AG04450 (cell line): ENCODE measurements at regions not wholly inside any gene's neighbourhood (a gene's known extent, or its start where the extent isn't known, plus 50 kb on each side); places are given as distances from the start of the nearest gene placed in this dataset.
"Not testable (repeated sequence)": the region's sequence is repeated elsewhere in the genome, so short reads cannot be mapped to it uniquely, and the experiment has no call there.

ENCODE experiments used
- CTCF ChIA-PET: fragments of 300-600, 350-600 bp; formaldehyde crosslinking; extraction: SDS; loops from one replicate; lab custom pipeline; 2022; ENCODE audit warnings: antibody characterized with exemption, inconsistent platforms; lab: Charles Lee
- POLR2A ChIA-PET: fragments of 350-600 bp; formaldehyde crosslinking; extraction: SDS; loops from one replicate; lab custom pipeline; 2021; ENCODE audit warnings: antibody characterized with exemption, inconsistent platforms; lab: Yijun Ruan, JAX
- DNase-seq: peaks from one replicate; pipeline ENCODE4 v3.0.0-alpha.2; 2011; ENCODE audit warnings: low read depth, low spot score
- H3K27ac ChIP-seq: one replicate; pipeline ENCODE4 v1.5.1; 2012; ENCODE audit warnings: low read depth, low read length, control low read depth
- H3K27me3 ChIP-seq: one replicate; pipeline ENCODE4 v1.6.0; 2012; ENCODE audit warnings: low read length; ENCODE audit not compliant: control insufficient read depth, insufficient read depth
- H3K4me3 ChIP-seq: 2 replicates; pipeline ENCODE4 v1.5.1; 2011; ENCODE audit warnings: mild to moderate bottlenecking, low read depth, low read length, control low read depth
- H3K9me3 ChIP-seq: 2 replicates; pipeline ENCODE4 v1.5.1; 2012; ENCODE audit warnings: low read length; ENCODE audit not compliant: control insufficient read depth, insufficient read depth
- TF ChIP-seq, protein P1 (sequence below): IDR thresholded peaks from 2 replicates; pipeline ENCODE4 v1.5.1; 2011; ENCODE audit warnings: low read depth, low read length, control low read depth, inconsistent platforms

DNA sequence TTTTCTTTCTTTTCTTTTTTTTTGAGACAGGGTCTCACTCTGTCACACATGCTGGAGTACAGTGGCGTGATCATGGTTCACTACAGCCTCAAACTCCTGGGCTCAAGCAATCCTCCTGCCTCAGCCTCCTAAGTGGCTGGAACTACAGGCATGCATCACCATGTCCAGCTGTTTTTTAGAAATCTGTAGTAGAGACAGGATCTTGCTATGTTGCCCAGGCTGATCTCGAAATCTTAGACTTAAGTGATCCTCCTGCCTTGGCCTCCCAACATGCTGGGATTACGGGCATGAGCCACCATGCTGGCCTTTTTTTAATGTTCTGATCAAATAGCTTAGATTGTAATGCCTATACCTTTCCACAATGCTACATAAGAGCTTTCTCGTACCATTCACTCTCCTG lies 107.0 kb upstream of the KCTD7 start:
- CTCF ChIA-PET = interaction anchor here (1.1 kb wide), 1 partner anchor 36 kb away, joined by 3 read pairs; no protein-coding TSS in a partner anchor
- no peak overlapping the region for H3K27ac ChIP-seq
- POLR2A ChIA-PET = no interaction called here
- no peaks in the 10 kb centered on the region for H3K27me3 ChIP-seq
- H3K4me3 ChIP-seq = no peak overlapping the region
- no peaks in the 10 kb centered on the region for H3K9me3 ChIP-seq
- no peak for DNase-seq
- TF ChIP-seq, protein P1, sequence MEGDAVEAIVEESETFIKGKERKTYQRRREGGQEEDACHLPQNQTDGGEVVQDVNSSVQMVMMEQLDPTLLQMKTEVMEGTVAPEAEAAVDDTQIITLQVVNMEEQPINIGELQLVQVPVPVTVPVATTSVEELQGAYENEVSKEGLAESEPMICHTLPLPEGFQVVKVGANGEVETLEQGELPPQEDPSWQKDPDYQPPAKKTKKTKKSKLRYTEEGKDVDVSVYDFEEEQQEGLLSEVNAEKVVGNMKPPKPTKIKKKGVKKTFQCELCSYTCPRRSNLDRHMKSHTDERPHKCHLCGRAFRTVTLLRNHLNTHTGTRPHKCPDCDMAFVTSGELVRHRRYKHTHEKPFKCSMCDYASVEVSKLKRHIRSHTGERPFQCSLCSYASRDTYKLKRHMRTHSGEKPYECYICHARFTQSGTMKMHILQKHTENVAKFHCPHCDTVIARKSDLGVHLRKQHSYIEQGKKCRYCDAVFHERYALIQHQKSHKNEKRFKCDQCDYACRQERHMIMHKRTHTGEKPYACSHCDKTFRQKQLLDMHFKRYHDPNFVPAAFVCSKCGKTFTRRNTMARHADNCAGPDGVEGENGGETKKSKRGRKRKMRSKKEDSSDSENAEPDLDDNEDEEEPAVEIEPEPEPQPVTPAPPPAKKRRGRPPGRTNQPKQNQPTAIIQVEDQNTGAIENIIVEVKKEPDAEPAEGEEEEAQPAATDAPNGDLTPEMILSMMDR = no peak

DNA sequence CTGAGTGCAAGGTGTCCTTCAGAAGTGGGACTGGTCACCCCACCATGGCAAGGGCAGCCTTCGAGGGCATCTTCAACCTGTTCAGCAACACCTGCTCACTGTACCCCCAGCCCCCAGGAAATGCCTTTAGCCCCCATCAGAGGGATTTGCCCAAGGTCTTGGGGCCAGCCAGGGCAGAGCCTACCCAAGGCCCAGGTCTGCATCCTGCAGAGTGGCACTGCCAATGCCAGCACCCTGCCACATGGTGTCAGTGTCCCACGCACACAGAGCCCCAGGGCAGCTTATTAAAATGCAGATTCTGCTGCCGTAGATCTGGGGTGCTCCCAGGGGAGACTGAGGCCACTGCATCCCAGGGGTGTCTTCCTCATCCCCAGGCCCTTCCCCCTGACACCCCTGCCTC lies 106.2 kb upstream of the KCTD7 start:
- DNase-seq = no peak
- POLR2A ChIA-PET = no interaction called here

DNA sequence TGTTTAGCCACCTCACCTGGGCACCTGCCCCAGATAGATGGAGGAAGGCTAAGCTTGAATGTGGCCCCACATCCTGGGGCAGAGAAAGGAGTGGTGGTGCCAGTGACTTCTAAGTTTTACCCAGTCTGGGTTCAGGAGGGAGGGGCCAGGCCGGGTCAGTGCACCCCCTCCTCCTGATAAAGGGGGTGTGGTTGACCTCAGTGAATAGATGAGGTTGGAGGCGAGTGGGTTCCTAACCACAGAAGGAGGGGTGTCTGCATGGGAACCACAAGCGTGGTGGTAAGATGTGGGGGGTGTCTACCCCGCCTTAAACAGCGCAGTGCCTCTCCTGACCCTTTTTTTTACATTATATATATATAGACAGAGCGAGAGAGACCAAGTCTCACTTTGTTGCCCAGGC lies 105.3 kb upstream of the KCTD7 start:
- CTCF ChIA-PET = no interaction called here
- POLR2A ChIA-PET = no interaction called here
- Histone ChIP-seq H3K9me3 (no peaks in the 10 kb centered on the region), H3K27me3 (no peaks in the 10 kb centered on the region), H3K4me3 (no peak overlapping the region), H3K27ac (no peak overlapping the region)
- TF ChIP-seq, protein P1 = no peak
- no peak for DNase-seq

More for the DNA sequence above, 106.2 kb upstream of the KCTD7 start:
- Histone ChIP-seq H3K9me3 (no peaks in the 10 kb centered on the region), H3K27me3 (no peaks in the 10 kb centered on the region), H3K27ac (no peak overlapping the region), H3K4me3 (no peak overlapping the region)
- CTCF ChIA-PET = interaction anchor here (0.6 kb wide), 1 partner anchor 300 kb away, joined by 3 read pairs; no protein-coding TSS in a partner anchor
- TF ChIP-seq, protein P1 = peak; percentile 21; the same call in 1 of the 2 replicates

DNA sequence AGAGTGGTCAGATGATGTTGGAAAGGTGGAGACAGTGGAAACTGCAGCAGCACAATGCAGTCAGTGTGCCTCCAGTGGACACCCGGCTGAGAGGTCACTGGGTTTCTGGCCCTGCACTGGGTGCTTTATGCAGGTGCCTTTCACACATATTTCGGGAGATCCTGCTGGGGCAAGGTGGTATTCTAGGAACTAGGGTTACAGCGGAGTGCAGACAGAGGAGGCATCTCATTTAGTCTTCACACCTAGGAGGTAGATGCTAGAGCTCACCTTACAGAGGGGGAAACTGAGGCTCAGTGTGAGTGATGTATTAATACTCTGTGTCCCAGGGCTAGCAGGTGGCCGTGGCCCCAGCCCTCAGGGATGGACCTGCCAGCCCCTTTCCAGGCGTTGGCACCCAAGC lies 103.9 kb upstream of the KCTD7 start:
- no peak overlapping the region for H3K27ac ChIP-seq
- no peak overlapping the region for H3K4me3 ChIP-seq
- DNase-seq = no peak
- CTCF ChIA-PET = no interaction called here
- H3K9me3 ChIP-seq = no peaks in the 10 kb centered on the region
- POLR2A ChIA-PET = no interaction called here
- TF ChIP-seq, protein P1 = no peak
- no peaks in the 10 kb centered on the region for H3K27me3 ChIP-seq

DNA sequence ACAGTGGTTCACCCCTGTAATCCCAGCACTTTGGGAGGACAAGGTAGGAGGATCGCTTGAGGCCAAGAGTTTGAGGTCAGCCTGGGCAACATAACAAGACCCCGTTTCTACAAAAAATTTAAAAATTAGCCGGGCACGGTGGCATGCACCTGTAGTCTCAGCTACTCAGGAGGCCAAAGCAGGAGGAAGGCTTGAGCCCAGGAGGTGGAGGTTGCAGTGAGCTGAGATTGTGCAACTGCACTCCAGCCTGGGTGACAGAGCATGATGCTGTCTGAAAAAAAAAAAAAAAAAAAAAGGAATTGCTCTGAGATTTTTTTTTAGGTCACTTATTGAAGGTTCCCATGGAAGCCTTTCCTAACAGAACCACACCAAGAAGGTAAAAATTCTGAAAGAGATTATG lies 101.9 kb upstream of the KCTD7 start:
- POLR2A ChIA-PET = not testable (repeated sequence)

DNA sequence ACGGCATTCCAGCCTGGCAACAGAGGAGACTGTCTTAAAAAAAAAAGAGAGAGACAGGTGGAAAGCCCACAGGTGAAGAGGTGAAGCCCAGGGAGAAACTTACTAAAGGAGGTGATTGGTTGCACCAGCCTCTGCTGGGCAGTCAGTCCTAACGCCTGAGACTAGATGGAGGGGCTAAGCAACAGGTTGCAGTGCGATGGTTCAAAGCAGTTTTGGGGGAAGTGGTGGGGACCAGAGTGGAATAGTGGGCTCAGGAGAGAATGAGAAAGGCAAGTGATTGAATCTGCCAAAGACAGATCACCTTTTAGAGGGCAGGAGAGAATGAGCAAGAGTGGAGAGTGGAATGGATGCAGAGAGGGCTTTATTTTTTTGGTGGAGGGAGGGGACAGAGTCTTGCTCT lies 100.0 kb upstream of the KCTD7 start:
- DNase-seq = no peak
- POLR2A ChIA-PET = no interaction called here

More for the DNA sequence above, 101.9 kb upstream of the KCTD7 start:
- CTCF ChIA-PET, DNase-seq, H3K27me3 ChIP-seq, H3K27ac ChIP-seq, H3K9me3 ChIP-seq, H3K4me3 ChIP-seq: not testable (repeated sequence)

More for the DNA sequence above, 100.0 kb upstream of the KCTD7 start:
- Histone ChIP-seq H3K27me3 (no peaks in the 10 kb centered on the region), H3K4me3 (no peak overlapping the region), H3K9me3 (no peaks in the 10 kb centered on the region), H3K27ac (no peak overlapping the region)
- TF ChIP-seq, protein P1 = no peak
- CTCF ChIA-PET = no interaction called here
